Erythroblast (primary cell): ENCODE measurements at regions not wholly inside any gene's neighbourhood (a gene's known extent, or its start where the extent isn't known, plus 50 kb on each side); places are given as distances from the start of the nearest gene placed in this dataset.

Experiments
- GATA1 ChIP-seq: IDR thresholded peaks from 2 replicates; pipeline ENCODE4 v1.6.1; 2011; ENCODE audit warnings: low read depth, mild to moderate bottlenecking, control low read depth, low read length, moderate library complexity
- POLR2A ChIP-seq: IDR thresholded peaks from 2 replicates; pipeline ENCODE4 v1.6.1; 2011; ENCODE audit warnings: mild to moderate bottlenecking, low read length

GRCh38 chr3:99232696-99233095 is 331.2 kb upstream of the DCBLD2 start:
- TF ChIP-seq POLR2A (no peak), GATA1 (no peak)
